ENCODE measurements at regions not wholly inside any gene's neighbourhood (a gene's known extent, or its start where the extent isn't known, plus 50 kb on each side); places are given as distances from the start of the nearest gene placed in this dataset.

DNA sequence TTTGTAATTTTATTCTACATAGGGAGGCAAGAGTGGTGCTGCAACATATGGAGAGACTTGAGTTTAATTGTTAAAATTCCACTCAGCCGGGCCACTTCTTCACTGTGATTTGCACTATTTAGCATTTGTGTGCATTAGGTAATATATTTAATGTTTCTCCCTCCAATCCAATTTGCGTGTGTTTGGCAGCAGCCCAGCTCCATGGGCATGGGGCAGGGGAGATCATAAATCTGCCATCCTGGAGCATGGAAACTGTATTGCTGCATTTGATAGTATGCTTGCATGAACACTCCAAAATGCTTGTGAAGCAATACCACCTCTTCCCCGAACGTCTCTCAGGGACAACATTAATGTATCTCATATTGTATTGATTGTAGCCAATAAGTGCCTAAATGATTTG, 339.1 kb upstream of the RBFOX1 start:
- no TSS peak for BruUV-seq (replicated peaks)
- H3K9ac ChIP-seq (ENCODE audit: insufficient read depth, low read depth, low read length), result no peak overlapping the region
- H3K79me2 ChIP-seq (ENCODE audit: insufficient read depth, low read length), result no peaks in the 10 kb centered on the region
- WGBS (ENCODE audit: low lambda C conversion rate), result 1% methylated on average over 4 of the region's 4 CpGs
- in situ Hi-C loops (cut with HindIII; ENCODE audit: extremely low pct_ligation_motif_present, low pct_unique_long_range_greater_than_20kb) (no loop called here), intact Hi-C loops (cut with micrococcal nuclease; ENCODE audit: unreplicated experiment) (no loop called here)
- 0 out of 2 replicates have a peak, but pooled peaks cover 8% of the 10 kb centered on the region for H3K9me3 ChIP-seq (ENCODE audit: low read length)
- TF ChIP-seq, protein P1, sequence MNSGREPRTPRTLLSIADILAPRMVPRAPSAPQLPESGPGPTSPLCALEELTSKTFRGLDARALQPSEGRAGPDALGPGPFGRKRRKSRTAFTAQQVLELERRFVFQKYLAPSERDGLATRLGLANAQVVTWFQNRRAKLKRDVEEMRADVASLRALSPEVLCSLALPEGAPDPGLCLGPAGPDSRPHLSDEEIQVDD (CRISPR knock-in tag; IDR thresholded peaks at IDR 0.05; ENCODE audit: borderline replicate concordance), result no peak
- TF ChIP-seq PRMT3 (CRISPR knock-in tag; IDR thresholded peaks at IDR 0.05; ENCODE audit: borderline replicate concordance, low read depth), result no peak
- TF ChIP-seq ZBTB3 (CRISPR knock-in tag; IDR thresholded peaks at IDR 0.05; ENCODE audit: borderline replicate concordance, low read depth), result no peak
- TF ChIP-seq, protein P2, sequence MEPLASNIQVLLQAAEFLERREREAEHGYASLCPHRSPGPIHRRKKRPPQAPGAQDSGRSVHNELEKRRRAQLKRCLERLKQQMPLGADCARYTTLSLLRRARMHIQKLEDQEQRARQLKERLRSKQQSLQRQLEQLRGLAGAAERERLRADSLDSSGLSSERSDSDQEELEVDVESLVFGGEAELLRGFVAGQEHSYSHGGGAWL (CRISPR knock-in tag; IDR thresholded peaks at IDR 0.05), result no peak
- no peak for TF ChIP-seq ZNF34 (CRISPR knock-in tag; IDR thresholded peaks at IDR 0.05; ENCODE audit: borderline replicate concordance)
- TF ChIP-seq, protein P3, sequence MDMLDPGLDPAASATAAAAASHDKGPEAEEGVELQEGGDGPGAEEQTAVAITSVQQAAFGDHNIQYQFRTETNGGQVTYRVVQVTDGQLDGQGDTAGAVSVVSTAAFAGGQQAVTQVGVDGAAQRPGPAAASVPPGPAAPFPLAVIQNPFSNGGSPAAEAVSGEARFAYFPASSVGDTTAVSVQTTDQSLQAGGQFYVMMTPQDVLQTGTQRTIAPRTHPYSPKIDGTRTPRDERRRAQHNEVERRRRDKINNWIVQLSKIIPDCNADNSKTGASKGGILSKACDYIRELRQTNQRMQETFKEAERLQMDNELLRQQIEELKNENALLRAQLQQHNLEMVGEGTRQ (IDR thresholded peaks at IDR 0.05; ENCODE audit: low read depth, low read length), result no peak
- TF ChIP-seq, protein P3 (CRISPR knock-in tag; IDR thresholded peaks at IDR 0.05; ENCODE audit: borderline replicate concordance), result no peak
- TF ChIP-seq, protein P4, sequence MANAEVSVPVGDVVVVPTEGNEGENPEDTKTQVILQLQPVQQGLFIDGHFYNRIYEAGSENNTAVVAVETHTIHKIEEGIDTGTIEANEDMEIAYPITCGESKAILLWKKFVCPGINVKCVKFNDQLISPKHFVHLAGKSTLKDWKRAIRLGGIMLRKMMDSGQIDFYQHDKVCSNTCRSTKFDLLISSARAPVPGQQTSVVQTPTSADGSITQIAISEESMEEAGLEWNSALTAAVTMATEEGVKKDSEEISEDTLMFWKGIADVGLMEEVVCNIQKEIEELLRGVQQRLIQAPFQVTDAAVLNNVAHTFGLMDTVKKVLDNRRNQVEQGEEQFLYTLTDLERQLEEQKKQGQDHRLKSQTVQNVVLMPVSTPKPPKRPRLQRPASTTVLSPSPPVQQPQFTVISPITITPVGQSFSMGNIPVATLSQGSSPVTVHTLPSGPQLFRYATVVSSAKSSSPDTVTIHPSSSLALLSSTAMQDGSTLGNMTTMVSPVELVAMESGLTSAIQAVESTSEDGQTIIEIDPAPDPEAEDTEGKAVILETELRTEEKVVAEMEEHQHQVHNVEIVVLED (CRISPR knock-in tag; IDR thresholded peaks at IDR 0.05; ENCODE audit: borderline replicate concordance), result no peak
- H2AFZ ChIP-seq (ENCODE audit: low read length), result no peak overlapping the region
- H3K36me3 ChIP-seq (replicated peaks in 1 of 2; ENCODE audit: control insufficient read depth in 1 of 2, insufficient read depth in 2 of 2, low read length in 2 of 2), result no peaks in the 10 kb centered on the region
- no peaks in the 10 kb centered on the region for H4K20me1 ChIP-seq (ENCODE audit: insufficient read depth, low read length)
- H3K27me3 ChIP-seq (ENCODE audit: control insufficient read depth in 1 of 2, insufficient read depth in 2 of 2, low read length in 2 of 2), result no peaks in the 10 kb centered on the region
- H3K4me1 ChIP-seq (ENCODE audit: insufficient read depth, low read length), result no peaks in the 10 kb centered on the region
- POLR2A ChIA-PET, result no interaction called here
- H3K4me3 ChIP-seq (replicated peaks in 1 of 3; ENCODE audit: insufficient read depth in 1 of 3, low read depth in 2 of 3, low read length in 3 of 3), result no peak overlapping the region
- CTCF ChIA-PET (ENCODE audit: low intra/inter-chr PET ratio, low total read pairs), result no interaction called here
- no peak overlapping the region for H3K4me2 ChIP-seq (ENCODE audit: low read depth, low read length)
- no peak for DNase-seq (ENCODE audit: low spot score)
- FAIRE-seq, result no peak
- H3K27ac ChIP-seq (ENCODE audit: extremely low read length, insufficient read depth, low read length), result no peak overlapping the region
- ATAC-seq, result no peak

Measured in HepG2 (cell line).